Mucosa of rectum (tissue), 2 donors: ENCODE measurements at regions not wholly inside any gene's neighbourhood (a gene's known extent, or its start where the extent isn't known, plus 50 kb on each side); places are given as distances from the start of the nearest gene placed in this dataset.
"Not testable (repeated sequence)": the region's sequence is repeated elsewhere in the genome, so short reads cannot be mapped to it uniquely, and the experiment has no call there.

ENCODE experiments used
- H3K27ac ChIP-seq, 2 donors: one replicate each; pipeline ENCODE4 v1.7.0; 2013; ENCODE audit warnings: inconsistent platforms in 2 of 2, low read depth in 2 of 2, low read length in 2 of 2
- H3K27me3 ChIP-seq, 2 donors: one replicate each; pipeline ENCODE4 v1.7.0; 2013; ENCODE audit warnings: low read length in 2 of 2; ENCODE audit not compliant: control insufficient read depth in 2 of 2, insufficient read depth in 2 of 2
- H3K36me3 ChIP-seq, 2 donors: one replicate each; pipeline ENCODE4 v1.7.0; 2013; ENCODE audit warnings: low read length in 2 of 2; ENCODE audit not compliant: control insufficient read depth in 2 of 2, insufficient read depth in 2 of 2
- H3K4me1 ChIP-seq, 2 donors: one replicate each; pipeline ENCODE4 v1.7.0; 2013; ENCODE audit warnings: low read length in 2 of 2, mild to moderate bottlenecking in 1 of 2; ENCODE audit not compliant: control insufficient read depth in 2 of 2, insufficient read depth in 2 of 2
- H3K4me3 ChIP-seq, 2 donors: one replicate each; pipeline ENCODE4 v1.7.0; 2013; ENCODE audit warnings: low read length in 2 of 2
- H3K9ac ChIP-seq, 2 donors: one replicate each; pipeline ENCODE4 v1.7.0; 2013; ENCODE audit warnings: low read length in 2 of 2, low read depth in 1 of 2, mild to moderate bottlenecking in 1 of 2
- H3K9me3 ChIP-seq, 2 donors: one replicate each; pipeline ENCODE4 v1.7.0; 2013; ENCODE audit warnings: low read length in 2 of 2; ENCODE audit not compliant: control insufficient read depth in 2 of 2
- donor health status: healthy.
- donor health status: Normal muscosa, but diverticular disease.

DNA sequence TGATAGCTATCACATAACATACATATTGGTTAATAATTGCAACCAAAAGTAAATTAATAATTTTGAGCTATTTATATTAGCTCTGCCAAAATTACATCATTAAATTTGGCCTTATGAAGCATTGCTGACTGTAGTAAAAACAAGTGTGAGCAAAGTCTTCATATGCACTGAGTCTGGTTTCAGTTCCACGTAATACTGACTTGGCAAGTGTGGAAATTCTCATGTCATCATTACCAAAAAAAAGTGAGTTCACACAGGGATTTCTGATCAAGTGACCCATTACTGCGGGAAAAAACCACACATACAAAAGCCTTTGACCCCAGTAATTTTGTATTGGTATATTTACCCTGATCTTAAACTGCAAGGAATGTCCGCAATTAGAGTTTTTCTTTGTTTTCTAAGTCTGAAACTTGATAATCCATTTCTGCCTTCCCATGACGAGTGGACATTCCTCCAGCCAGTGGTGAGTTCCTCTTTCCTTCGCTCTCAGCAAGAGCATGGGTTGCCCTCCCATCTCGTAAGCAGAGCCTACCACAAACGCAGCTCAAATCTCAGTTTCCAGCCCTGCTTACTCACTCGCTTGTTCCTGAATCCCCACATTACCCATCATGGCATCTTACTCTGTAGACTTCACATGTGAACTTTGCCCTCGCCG lies 220.2 kb upstream of the DMRT1 start:
- H3K9ac ChIP-seq: no peak overlapping the region
- H3K9me3 ChIP-seq: no peaks in the 10 kb centered on the region
- H3K27me3 ChIP-seq: no peaks in the 10 kb centered on the region
- H3K36me3 ChIP-seq: no peaks in the 10 kb centered on the region
- H3K27ac ChIP-seq: no peak overlapping the region
- H3K4me1 ChIP-seq: peaks cover 3 to 4% of the 10 kb centered on the region in 2 donors
- no peak overlapping the region for H3K4me3 ChIP-seq

DNA sequence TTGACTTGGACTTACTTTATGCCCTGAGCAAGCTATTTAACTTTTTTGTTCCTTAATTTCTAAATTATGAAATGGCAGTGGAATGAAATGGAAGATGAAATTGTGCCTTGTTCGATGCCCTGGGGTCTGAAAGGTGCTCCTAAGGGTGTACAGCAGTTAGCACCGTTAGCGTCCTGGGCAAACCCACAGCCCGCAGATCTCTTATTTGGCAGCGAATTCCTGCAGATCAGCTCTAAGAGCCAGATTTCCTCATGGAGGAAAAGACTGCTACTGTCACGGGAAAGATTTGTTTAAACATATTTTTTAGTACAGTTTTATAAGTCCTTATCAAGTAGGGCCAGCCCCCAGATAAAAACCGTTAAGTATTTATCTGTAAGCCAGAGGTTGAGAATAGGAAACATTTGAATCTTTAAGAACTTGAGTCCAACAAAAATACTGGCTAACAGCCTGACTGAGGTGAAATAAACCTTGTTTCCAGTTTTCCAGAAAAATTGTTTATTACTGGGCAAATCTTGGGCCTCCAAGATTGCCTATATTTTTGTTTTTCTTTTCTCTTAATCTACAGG lies 216.5 kb upstream of the DMRT1 start:
- H3K27me3 ChIP-seq: no peaks in the 10 kb centered on the region
- H3K36me3 ChIP-seq: no peaks in the 10 kb centered on the region
- no peak overlapping the region for H3K9ac ChIP-seq
- H3K27ac ChIP-seq: peak overlapping the region; percentile 45 to 50
- H3K4me3 ChIP-seq: no peak overlapping the region
- no peaks in the 10 kb centered on the region for H3K9me3 ChIP-seq
- H3K4me1 ChIP-seq: no peaks in the 10 kb centered on the region

DNA sequence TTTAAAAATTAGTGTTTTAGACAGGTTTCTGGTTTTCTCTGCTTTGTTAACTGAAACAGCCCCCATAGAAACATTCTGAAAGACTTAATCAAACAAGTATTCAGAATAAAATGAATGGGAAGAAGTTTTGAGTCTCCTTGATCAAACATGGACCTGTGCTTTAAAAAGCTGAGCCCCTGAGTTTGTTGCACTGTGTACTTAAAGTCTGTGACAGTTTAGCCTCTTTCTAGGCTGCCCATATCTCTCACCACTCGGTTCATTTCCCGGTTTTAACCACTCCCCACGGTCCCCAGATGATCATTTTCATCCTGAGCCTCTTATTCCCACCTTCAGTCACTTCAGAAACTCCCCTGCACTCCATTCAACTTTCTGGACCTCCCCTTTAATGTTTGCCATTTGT lies 215.9 kb upstream of the DMRT1 start:
- no peaks in the 10 kb centered on the region for H3K9me3 ChIP-seq
- H3K27ac ChIP-seq: peak overlapping the region; percentile 45 to 50
- H3K4me3 ChIP-seq: no peak overlapping the region
- H3K4me1 ChIP-seq: no peaks in the 10 kb centered on the region
- H3K36me3 ChIP-seq: no peaks in the 10 kb centered on the region
- H3K9ac ChIP-seq: peak overlapping the region in 1 of 2 donors; percentile 5
- no peaks in the 10 kb centered on the region for H3K27me3 ChIP-seq

DNA sequence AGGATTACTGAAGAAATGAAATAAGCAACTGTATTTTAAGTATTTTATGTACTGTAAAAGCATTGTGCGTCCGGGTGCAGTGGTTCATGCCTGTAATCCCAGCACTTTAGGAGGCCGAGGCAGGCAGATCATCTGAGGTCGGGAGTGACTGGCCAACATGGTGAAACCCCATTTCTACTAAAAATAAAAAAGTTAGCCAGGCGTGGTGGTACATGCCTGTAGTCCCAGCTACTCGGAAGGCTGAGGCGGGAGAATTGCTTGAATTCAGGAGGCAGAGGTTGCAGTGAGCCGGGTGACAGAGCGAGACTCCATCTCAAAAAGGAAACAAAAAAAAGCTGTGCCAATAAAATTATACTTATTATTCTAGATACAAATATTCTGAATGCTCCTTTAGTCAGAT lies 215.4 kb upstream of the DMRT1 start:
- not testable (repeated sequence) for H3K4me1 ChIP-seq, H3K9me3 ChIP-seq, H3K27me3 ChIP-seq, H3K4me3 ChIP-seq, H3K36me3 ChIP-seq
- H3K27ac ChIP-seq: peak overlapping the region; percentile 45 to 50
- peak overlapping the region in 1 of 2 donors; percentile 5 for H3K9ac ChIP-seq

DNA sequence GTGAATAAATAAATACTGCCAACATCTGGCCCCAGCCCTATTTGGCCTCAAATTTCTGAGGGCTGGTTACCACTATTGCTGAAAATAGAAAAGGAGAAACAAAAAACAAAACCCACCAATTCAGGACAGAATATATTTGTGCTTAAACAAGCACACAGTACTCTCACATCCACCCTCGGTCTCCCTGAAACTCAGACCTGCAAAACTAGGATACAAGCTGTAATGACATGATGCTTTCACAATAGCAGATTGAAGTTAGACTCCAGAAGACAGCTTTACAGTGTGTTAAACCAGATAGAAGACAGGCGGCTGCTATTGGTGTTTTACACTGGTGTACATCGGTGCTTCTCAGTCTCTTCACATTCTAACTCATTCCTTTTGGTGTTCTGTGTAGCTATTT lies 214.9 kb upstream of the DMRT1 start:
- Histone ChIP-seq H3K4me1 (no peaks in the 10 kb centered on the region), H3K9me3 (no peaks in the 10 kb centered on the region), H3K4me3 (no peak overlapping the region), H3K36me3 (no peaks in the 10 kb centered on the region), H3K27ac (peak overlapping the region; percentile 35 to 49), H3K9ac (no peak overlapping the region), H3K27me3 (no peaks in the 10 kb centered on the region)

DNA sequence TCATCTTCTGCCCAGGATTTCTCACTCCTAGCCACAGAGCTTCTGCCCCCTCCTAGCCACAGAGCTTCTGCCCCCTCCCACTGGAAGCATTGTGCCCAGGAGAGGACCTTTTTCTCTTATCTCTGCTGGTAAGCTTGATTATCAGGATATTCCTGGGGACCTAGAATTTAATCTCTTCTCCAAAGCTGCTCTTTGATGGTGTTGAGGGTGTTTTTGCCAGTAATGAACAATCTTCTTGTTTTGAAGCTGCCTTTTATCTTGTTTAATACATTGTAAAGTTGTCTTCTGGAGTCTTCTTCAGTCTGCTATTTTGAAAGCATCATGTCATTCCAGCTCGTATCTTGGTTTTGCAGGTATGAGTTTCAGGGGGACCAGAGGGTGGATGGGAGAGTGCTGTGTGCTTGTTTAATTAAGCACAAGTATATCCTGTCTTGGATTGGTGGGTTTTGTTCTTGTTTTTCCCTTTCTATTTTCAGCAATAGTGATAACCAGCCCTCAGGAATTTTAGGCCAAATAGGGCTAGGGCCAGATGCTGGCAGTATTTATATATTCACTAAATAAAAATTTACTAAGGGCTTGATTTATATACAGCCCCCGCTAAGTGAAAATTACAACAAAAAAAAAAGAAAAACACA lies 214.0 kb upstream of the DMRT1 start:
- H3K9me3 ChIP-seq: no peaks in the 10 kb centered on the region
- H3K27ac ChIP-seq: peak overlapping the region; percentile 16 to 49
- no peak overlapping the region for H3K4me3 ChIP-seq
- no peaks in the 10 kb centered on the region for H3K27me3 ChIP-seq
- no peaks in the 10 kb centered on the region for H3K4me1 ChIP-seq
- no peak overlapping the region for H3K9ac ChIP-seq
- no peaks in the 10 kb centered on the region for H3K36me3 ChIP-seq

DNA sequence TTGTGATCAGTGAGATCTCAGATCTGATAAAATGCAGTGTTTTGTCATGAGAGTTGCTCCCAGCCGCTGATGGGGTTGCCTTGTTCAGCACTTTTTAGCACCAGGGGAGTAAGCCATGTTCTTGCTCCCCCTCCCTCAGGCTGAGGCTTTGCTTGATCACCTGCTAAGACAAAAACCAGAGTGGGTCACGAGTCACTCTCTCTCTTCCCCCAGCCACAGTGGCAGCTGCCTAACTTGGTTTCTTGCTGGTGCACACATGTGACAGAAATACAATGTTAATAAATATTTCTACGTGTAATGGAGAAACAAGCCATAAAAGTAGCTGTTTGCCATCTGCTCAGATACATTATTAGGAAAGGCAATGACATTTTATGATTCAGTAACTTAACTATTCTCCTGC lies 212.4 kb upstream of the DMRT1 start:
- H3K27me3 ChIP-seq: no peaks in the 10 kb centered on the region
- H3K4me1 ChIP-seq: no peaks in the 10 kb centered on the region
- H3K36me3 ChIP-seq: no peaks in the 10 kb centered on the region
- H3K4me3 ChIP-seq: no peak overlapping the region
- H3K9me3 ChIP-seq: no peaks in the 10 kb centered on the region
- no peak overlapping the region for H3K27ac ChIP-seq
- H3K9ac ChIP-seq: no peak overlapping the region

DNA sequence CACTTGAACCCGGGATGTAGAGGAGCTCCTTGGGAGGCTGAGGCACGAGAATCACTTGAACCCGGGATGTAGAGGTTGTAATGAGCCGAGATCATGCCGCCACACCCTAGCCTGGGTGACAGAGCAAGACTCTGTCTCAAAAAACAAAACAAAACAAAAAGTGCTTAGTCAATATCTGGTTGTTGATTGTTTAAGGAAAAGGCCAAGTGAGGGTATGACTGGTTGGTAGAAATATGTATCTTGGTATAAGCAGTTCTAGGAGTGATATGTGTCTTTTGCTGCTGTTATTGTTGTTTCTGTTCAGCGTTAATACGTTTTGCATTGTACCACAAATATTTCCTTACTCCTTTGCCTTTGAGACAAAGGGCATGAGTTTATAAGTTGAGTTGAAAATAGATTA lies 210.7 kb upstream of the DMRT1 start:
- Histone ChIP-seq H3K9ac (no peak overlapping the region), H3K36me3 (no peaks in the 10 kb centered on the region), H3K4me3 (no peak overlapping the region), H3K9me3 (no peaks in the 10 kb centered on the region), H3K4me1 (no peaks in the 10 kb centered on the region), H3K27ac (no peak overlapping the region), H3K27me3 (no peaks in the 10 kb centered on the region)

DNA sequence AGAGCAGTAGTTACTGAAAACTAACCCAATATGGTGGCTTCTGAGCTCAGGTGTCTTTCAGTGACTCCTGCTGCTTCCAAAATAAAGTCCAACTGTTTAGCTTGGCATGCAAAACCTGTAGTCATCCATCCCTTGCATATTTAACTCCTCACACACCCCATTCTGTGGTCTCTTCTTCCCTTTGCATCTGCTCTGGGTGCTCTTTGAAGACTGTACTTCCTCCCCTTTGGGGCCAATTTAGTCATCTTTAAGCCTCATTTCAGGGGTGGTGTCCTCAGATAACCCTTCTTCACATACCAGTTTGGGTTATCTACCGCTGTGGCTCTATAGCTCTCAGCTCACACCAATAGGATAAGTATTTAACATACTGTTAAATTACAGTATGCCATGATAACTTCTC lies 209.9 kb upstream of the DMRT1 start:
- Histone ChIP-seq H3K36me3 (no peaks in the 10 kb centered on the region), H3K27me3 (no peaks in the 10 kb centered on the region), H3K4me3 (no peak overlapping the region), H3K27ac (no peak overlapping the region), H3K9me3 (no peaks in the 10 kb centered on the region), H3K9ac (no peak overlapping the region), H3K4me1 (no peaks in the 10 kb centered on the region)

DNA sequence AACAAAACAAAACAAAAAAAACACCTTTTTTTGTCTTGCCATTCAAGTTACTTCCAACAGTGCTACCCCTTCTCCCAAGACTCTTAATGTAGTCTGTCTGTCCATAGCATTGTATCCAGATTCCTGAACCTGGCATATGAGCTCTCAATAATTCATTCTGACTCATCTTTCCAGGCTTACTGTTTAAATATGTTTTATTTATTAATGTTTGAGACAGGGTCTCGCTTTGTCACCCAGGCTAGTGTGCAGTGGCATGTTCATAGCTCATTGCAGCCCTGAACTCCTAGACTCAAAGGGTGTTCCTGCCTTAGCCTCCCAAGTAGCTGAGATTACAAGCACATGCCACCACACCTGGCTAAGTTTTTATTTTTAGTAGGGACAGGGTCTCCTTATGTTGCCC lies 208.0 kb upstream of the DMRT1 start:
- Histone ChIP-seq H3K27me3 (no peaks in the 10 kb centered on the region), H3K9ac (no peak overlapping the region), H3K36me3 (no peaks in the 10 kb centered on the region), H3K9me3 (no peaks in the 10 kb centered on the region), H3K27ac (no peak overlapping the region), H3K4me3 (no peak overlapping the region), H3K4me1 (no peaks in the 10 kb centered on the region)
